Sigmoid colon (tissue), 4 donors: ENCODE measurements at regions not wholly inside any gene's neighbourhood (a gene's known extent, or its start where the extent isn't known, plus 50 kb on each side); places are given as distances from the start of the nearest gene placed in this dataset.

Experiments
- EP300 ChIP-seq, 4 donors: sonication (generic); formaldehyde crosslinking; IDR thresholded peaks; one replicate each; pipeline ENCODE4 v1.6.1; 2017; ENCODE audit warnings: antibody characterized with exemption in 4 of 4
- POLR2A ChIP-seq, 2 donors: fragments of 450-650 bp; IDR thresholded peaks; one replicate each; pipeline ENCODE4 v1.6.1; 2016; ENCODE audit warnings: antibody characterized with exemption in 2 of 2, mild to moderate bottlenecking in 2 of 2, moderate library complexity in 2 of 2
- TF ChIP-seq, protein P1 (sequence below), 4 experiments: fragments of 450-650 bp in 3 of 4; fragments of 200-600 bp in 1 of 4; IDR thresholded peaks; one replicate each; pipeline ENCODE4 v1.5.1; 2016 to 2019; ENCODE audit warnings: antibody characterized with exemption in 4 of 4, mild to moderate bottlenecking in 3 of 4, moderate library complexity in 2 of 4

GRCh38 chr7:28277958-28278357 is 97.4 kb upstream of the JAZF1 start:
- no peak for TF ChIP-seq POLR2A (IDR thresholded peaks at IDR 0.05)
- TF ChIP-seq, protein P1, sequence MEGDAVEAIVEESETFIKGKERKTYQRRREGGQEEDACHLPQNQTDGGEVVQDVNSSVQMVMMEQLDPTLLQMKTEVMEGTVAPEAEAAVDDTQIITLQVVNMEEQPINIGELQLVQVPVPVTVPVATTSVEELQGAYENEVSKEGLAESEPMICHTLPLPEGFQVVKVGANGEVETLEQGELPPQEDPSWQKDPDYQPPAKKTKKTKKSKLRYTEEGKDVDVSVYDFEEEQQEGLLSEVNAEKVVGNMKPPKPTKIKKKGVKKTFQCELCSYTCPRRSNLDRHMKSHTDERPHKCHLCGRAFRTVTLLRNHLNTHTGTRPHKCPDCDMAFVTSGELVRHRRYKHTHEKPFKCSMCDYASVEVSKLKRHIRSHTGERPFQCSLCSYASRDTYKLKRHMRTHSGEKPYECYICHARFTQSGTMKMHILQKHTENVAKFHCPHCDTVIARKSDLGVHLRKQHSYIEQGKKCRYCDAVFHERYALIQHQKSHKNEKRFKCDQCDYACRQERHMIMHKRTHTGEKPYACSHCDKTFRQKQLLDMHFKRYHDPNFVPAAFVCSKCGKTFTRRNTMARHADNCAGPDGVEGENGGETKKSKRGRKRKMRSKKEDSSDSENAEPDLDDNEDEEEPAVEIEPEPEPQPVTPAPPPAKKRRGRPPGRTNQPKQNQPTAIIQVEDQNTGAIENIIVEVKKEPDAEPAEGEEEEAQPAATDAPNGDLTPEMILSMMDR (IDR thresholded peaks at IDR 0.05), result no peak
- no peak for TF ChIP-seq EP300 (IDR thresholded peaks at IDR 0.05)
